ENCODE measurements at regions not wholly inside any gene's neighbourhood (a gene's known extent, or its start where the extent isn't known, plus 50 kb on each side); places are given as distances from the start of the nearest gene placed in this dataset.

DNA sequence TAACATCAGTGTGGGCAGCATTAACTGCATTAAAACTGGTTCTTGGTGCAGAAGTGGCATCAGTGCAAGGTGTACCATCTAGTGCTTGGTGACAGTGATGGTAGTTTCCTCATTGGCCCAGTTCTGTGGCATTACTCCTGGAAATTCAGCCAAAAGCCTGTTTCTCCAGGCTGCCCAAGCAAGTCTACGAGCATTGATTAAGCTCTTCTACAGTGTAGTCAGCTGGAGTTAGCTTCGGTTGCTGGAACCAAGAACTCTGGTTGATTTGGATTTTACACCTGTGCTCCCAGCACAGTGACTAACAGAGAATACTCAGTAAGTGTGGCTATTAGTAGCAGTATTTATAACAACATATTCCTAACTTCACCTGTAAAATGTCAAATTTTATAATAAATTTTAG lies 84.9 kb upstream of the ZDHHC17 start:
- TF ChIP-seq POLR2AphosphoS5 (IDR thresholded peaks at IDR 0.05; ENCODE audit: low read depth, low read length), result no peak
- TF ChIP-seq POLR2A (IDR thresholded peaks at IDR 0.05; ENCODE audit: control extremely low read depth in 1 of 2, low read depth in 2 of 2, low read length in 2 of 2), result no peak
- TF ChIP-seq TEAD4 (IDR thresholded peaks at IDR 0.05; ENCODE audit: low read depth, low read length), result no peak
- no peak for TF ChIP-seq CTCF (IDR thresholded peaks at IDR 0.05; ENCODE audit: control extremely low read depth in 1 of 3, insufficient read depth in 1 of 3, low read depth in 1 of 3, low read length in 3 of 3)
- TF ChIP-seq EZH2 (IDR thresholded peaks at IDR 0.05; ENCODE audit: low read depth, low read length, severe bottlenecking), result no peak
- TF ChIP-seq EP300 (IDR thresholded peaks at IDR 0.05; ENCODE audit: borderline replicate concordance in 1 of 2, low read depth in 2 of 2, low read length in 2 of 2), result no peak
- TF ChIP-seq, protein P1, sequence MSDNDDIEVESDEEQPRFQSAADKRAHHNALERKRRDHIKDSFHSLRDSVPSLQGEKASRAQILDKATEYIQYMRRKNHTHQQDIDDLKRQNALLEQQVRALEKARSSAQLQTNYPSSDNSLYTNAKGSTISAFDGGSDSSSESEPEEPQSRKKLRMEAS (IDR thresholded peaks at IDR 0.05), result no peak
- TF ChIP-seq RAD21 (IDR thresholded peaks at IDR 0.05 in 1 of 2, conservative IDR thresholded peaks at IDR 0.05 in 1 of 2; ENCODE audit: low read depth in 2 of 2, low read length in 2 of 2), result no peak
- no peak for TF ChIP-seq NRF1 (IDR thresholded peaks at IDR 0.05; ENCODE audit: low read depth, low read length)
- TF ChIP-seq CHD2 (IDR thresholded peaks at IDR 0.05; ENCODE audit: low read length), result no peak
- no peak for TF ChIP-seq SUZ12 (IDR thresholded peaks at IDR 0.05; ENCODE audit: low read length)
- no peak for TF ChIP-seq FOSL1 (IDR thresholded peaks at IDR 0.05; ENCODE audit: insufficient read depth, low read depth, low read length)

Measured in H1 (cell line).